SU-DHL-6 (cell line): ENCODE measurements at regions not wholly inside any gene's neighbourhood (a gene's known extent, or its start where the extent isn't known, plus 50 kb on each side); places are given as distances from the start of the nearest gene placed in this dataset.

ENCODE experiments used
- H2AFZ ChIP-seq: fragments of 200-600 bp; sonication (generic); 2 replicates; pipeline ENCODE4 v1.6.1; 2014; ENCODE audit warnings: low read depth, mild to moderate bottlenecking, moderate library complexity, mixed read lengths, antibody characterized with exemption, low read length; ENCODE audit not compliant: severe bottlenecking
- H3F3A ChIP-seq: fragments of 200-600 bp; shearing (Covaris generic); 2 replicates; pipeline ENCODE4 v1.6.0; 2016; ENCODE audit warnings: antibody characterized with exemption, mild to moderate bottlenecking; ENCODE audit not compliant: insufficient read depth
- H3K27ac ChIP-seq: fragments of 200-600 bp; sonication (generic); 2 replicates; pipeline ENCODE4 v1.5.1; 2016; ENCODE audit warnings: low read depth, mild to moderate bottlenecking, low read length, moderate library complexity, mixed read lengths
- H3K27me3 ChIP-seq: fragments of 200-600 bp; sonication (generic), shearing (Covaris generic); 2 replicates; pipeline ENCODE4 v1.6.0; 2014; ENCODE audit warnings: mild to moderate bottlenecking, low read length
- H3K36me3 ChIP-seq: fragments of 200-600 bp; sonication (generic); 2 replicates; pipeline ENCODE4 v1.6.1; 2014; ENCODE audit warnings: mild to moderate bottlenecking, low read length, mixed read lengths
- H3K4me2 ChIP-seq: fragments of 300-600, 200-600 bp; shearing (Covaris generic), sonication (generic); 2 replicates; pipeline ENCODE4 v1.6.0; 2014; ENCODE audit warnings: low read length, low read depth, mild to moderate bottlenecking; ENCODE audit not compliant: poor library complexity, severe bottlenecking
- H3K4me3 ChIP-seq: fragments of 200-600 bp; sonication (generic); 2 replicates; pipeline ENCODE4 v1.5.1; 2014; ENCODE audit warnings: antibody characterized with exemption, low read length, mild to moderate bottlenecking, mixed read lengths; ENCODE audit not compliant: insufficient read depth, poor library complexity, severe bottlenecking
- H3K79me2 ChIP-seq: fragments of 200-600 bp; sonication (generic); 2 replicates; pipeline ENCODE4 v1.6.1; 2014; ENCODE audit warnings: mild to moderate bottlenecking, low read length, moderate library complexity; ENCODE audit not compliant: insufficient read depth
- H3K9ac ChIP-seq: fragments of 200-600 bp; sonication (generic); 2 replicates; pipeline ENCODE4 v1.7.0; 2014; ENCODE audit warnings: mild to moderate bottlenecking, low read length
- H3K9me2 ChIP-seq: fragments of 200-600 bp; sonication (generic); replicated peaks from 2 replicates; pipeline ENCODE4 v1.6.1; 2014; ENCODE audit warnings: low read length; ENCODE audit not compliant: insufficient read depth
- H3K9me3 ChIP-seq: fragments of 200-600 bp; sonication (generic); 2 replicates; pipeline ENCODE4 v1.6.1; 2014; ENCODE audit warnings: low read length, mixed read lengths; ENCODE audit not compliant: insufficient read depth
- H4K20me1 ChIP-seq: fragments of 200-600 bp; sonication (generic); 2 replicates; pipeline ENCODE4 v1.6.1; 2014; ENCODE audit warnings: low read depth, mild to moderate bottlenecking, antibody characterized with exemption, low read length, moderate library complexity, mixed read lengths
- EZH2phosphoT487 ChIP-seq: fragments of 200-600 bp; sonication (generic), shearing (Covaris generic); conservative IDR thresholded peaks from 2 replicates; pipeline ENCODE4 v1.6.1; 2018; ENCODE audit warnings: mild to moderate bottlenecking, antibody characterized with exemption, low read length, moderate library complexity, mixed read lengths
- TF ChIP-seq, protein P1 (sequence below): fragments of 200-600 bp; sonication (generic); IDR thresholded peaks from one replicate; pipeline ENCODE4 v1.5.1; 2017; ENCODE audit warnings: antibody characterized with exemption, mild to moderate bottlenecking, low read length, moderate library complexity; ENCODE audit not compliant: insufficient read depth, poor library complexity, severe bottlenecking

DNA sequence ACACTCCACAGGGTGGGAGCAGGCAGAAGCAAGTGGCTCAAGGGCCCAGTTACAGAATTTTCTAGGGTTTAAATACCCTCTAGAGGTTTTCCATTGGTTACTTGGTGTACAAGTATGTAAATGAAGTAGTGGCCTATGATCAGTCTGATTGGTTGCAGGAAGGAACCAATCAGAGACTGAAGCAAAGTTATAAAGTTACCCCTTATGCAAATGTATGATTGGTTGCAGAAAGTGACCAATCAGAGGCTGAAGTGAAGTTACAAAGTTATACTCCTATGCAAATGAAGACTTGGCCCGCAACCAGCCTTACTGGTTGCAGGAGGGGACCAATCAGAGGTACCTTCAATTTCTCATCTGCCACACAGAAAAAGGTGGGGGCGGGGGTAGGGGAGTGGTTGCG, 154.6 kb downstream of the INO80D start:
- Histone ChIP-seq H3K27me3 (no peaks in the 10 kb centered on the region), H3K36me3 (no peaks in the 10 kb centered on the region), H3K9me2 (no peaks in the 10 kb centered on the region), H3K27ac (no peak overlapping the region), H3K79me2 (no peaks in the 10 kb centered on the region), H3K4me3 (no peak overlapping the region), H3K9ac (no peak overlapping the region), H4K20me1 (no peaks in the 10 kb centered on the region), H2AFZ (no peak overlapping the region), H3K4me2 (no peak overlapping the region), H3K9me3 (no peaks in the 10 kb centered on the region), H3F3A (no peaks in the 10 kb centered on the region)
- TF ChIP-seq EZH2phosphoT487: no peak
- TF ChIP-seq, protein P1, sequence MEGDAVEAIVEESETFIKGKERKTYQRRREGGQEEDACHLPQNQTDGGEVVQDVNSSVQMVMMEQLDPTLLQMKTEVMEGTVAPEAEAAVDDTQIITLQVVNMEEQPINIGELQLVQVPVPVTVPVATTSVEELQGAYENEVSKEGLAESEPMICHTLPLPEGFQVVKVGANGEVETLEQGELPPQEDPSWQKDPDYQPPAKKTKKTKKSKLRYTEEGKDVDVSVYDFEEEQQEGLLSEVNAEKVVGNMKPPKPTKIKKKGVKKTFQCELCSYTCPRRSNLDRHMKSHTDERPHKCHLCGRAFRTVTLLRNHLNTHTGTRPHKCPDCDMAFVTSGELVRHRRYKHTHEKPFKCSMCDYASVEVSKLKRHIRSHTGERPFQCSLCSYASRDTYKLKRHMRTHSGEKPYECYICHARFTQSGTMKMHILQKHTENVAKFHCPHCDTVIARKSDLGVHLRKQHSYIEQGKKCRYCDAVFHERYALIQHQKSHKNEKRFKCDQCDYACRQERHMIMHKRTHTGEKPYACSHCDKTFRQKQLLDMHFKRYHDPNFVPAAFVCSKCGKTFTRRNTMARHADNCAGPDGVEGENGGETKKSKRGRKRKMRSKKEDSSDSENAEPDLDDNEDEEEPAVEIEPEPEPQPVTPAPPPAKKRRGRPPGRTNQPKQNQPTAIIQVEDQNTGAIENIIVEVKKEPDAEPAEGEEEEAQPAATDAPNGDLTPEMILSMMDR: no peak

GRCh38 chr2:205930209-205930608, 155.8 kb downstream of the INO80D start:
- no peak overlapping the region for H3K27ac ChIP-seq

GRCh38 chr2:205929246-205929942, 156.6 kb downstream of the INO80D start:
- Histone ChIP-seq H3K79me2 (no peaks in the 10 kb centered on the region), H3K4me2 (no peak overlapping the region), H3K4me3 (no peak overlapping the region), H3K9ac (no peak overlapping the region), H3K27ac (no peak overlapping the region), H2AFZ (no peak overlapping the region), H4K20me1 (no peaks in the 10 kb centered on the region), H3F3A (no peaks in the 10 kb centered on the region), H3K27me3 (no peaks in the 10 kb centered on the region), H3K9me3 (no peaks in the 10 kb centered on the region), H3K36me3 (no peaks in the 10 kb centered on the region), H3K9me2 (no peaks in the 10 kb centered on the region)
- TF ChIP-seq, protein P1: no peak
- TF ChIP-seq EZH2phosphoT487: no peak

More at GRCh38 chr2:205930209-205930608, 155.8 kb downstream of the INO80D start:
- no peak overlapping the region for H2AFZ ChIP-seq
- no peaks in the 10 kb centered on the region for H3K79me2 ChIP-seq
- H3K36me3 ChIP-seq: no peaks in the 10 kb centered on the region
- no peak overlapping the region for H3K9ac ChIP-seq
- H3F3A ChIP-seq: no peaks in the 10 kb centered on the region
- H3K27me3 ChIP-seq: no peaks in the 10 kb centered on the region
- no peak overlapping the region for H3K4me2 ChIP-seq
- H4K20me1 ChIP-seq: no peaks in the 10 kb centered on the region
- no peaks in the 10 kb centered on the region for H3K9me2 ChIP-seq
- H3K9me3 ChIP-seq: no peaks in the 10 kb centered on the region
- H3K4me3 ChIP-seq: no peak overlapping the region
- TF ChIP-seq, protein P1: no peak
- no peak for TF ChIP-seq EZH2phosphoT487
